ENCODE measurements at regions not wholly inside any gene's neighbourhood (a gene's known extent, or its start where the extent isn't known, plus 50 kb on each side); places are given as distances from the start of the nearest gene placed in this dataset.

GRCh38 chr2:138180692-138181386 lies 216.6 kb downstream of the HNMT start:
- TF ChIP-seq CTCF (IDR thresholded peaks at IDR 0.05; ENCODE audit: borderline replicate concordance, extremely low read depth, low read length, poor library complexity, severe bottlenecking) (no peak), EZH2 (IDR thresholded peaks at IDR 0.05; ENCODE audit: borderline replicate concordance, low read depth, low read length, severe bottlenecking) (no peak)
